DND-41 (cell line): ENCODE measurements at regions not wholly inside any gene's neighbourhood (a gene's known extent, or its start where the extent isn't known, plus 50 kb on each side); places are given as distances from the start of the nearest gene placed in this dataset.
A peak's percentile ranks its signal among the peaks of the same experiment; 100 is the strongest.
"Not testable (repeated sequence)": the region's sequence is repeated elsewhere in the genome, so short reads cannot be mapped to it uniquely, and the experiment has no call there.

Source experiments
- ATAC-seq: fragments of 200-7000 bp; cut with Tn5 transposase; 3 replicates; pipeline ENCODE4 v1.9.1; 2021; ENCODE audit warnings: low read depth; ENCODE audit not compliant: insufficient read depth
- DNase-seq: peaks from one replicate; pipeline ENCODE4 v3.0.0-alpha.2; 2020
- H2AFZ ChIP-seq: 2 replicates; pipeline ENCODE4 v1.6.0; 2012; ENCODE audit warnings: low read depth, low read length
- H3K27ac ChIP-seq: 2 replicates; pipeline ENCODE4 v1.5.1; 2012; ENCODE audit warnings: low read length, inconsistent platforms
- H3K27me3 ChIP-seq: fragments of 200-600 bp; sonication (generic); 2 replicates; pipeline ENCODE4 v1.6.0; 2012; ENCODE audit warnings: low read length, mild to moderate bottlenecking, inconsistent platforms; ENCODE audit not compliant: insufficient read depth, poor library complexity
- H3K36me3 ChIP-seq: 2 replicates; pipeline ENCODE4 v1.5.1; 2012; ENCODE audit warnings: low read length, inconsistent platforms; ENCODE audit not compliant: insufficient read depth
- H3K4me1 ChIP-seq: 2 replicates; pipeline ENCODE4 v1.5.1; 2012; ENCODE audit warnings: mild to moderate bottlenecking, low read length; ENCODE audit not compliant: insufficient read depth
- H3K4me2 ChIP-seq: 2 replicates; pipeline ENCODE4 v1.6.0; 2012; ENCODE audit warnings: mild to moderate bottlenecking, moderate library complexity, low read length, inconsistent platforms; ENCODE audit not compliant: insufficient read depth
- H3K4me3 ChIP-seq, 2 experiments: fragments of 200-600 bp in 1 of 2; shearing (Covaris generic) in 1 of 2; 2 replicates each; pipeline ENCODE4 v1.5.1; 2012 to 2016; ENCODE audit warnings: inconsistent platforms in 2 of 2, low read length in 2 of 2, mild to moderate bottlenecking in 2 of 2, low read depth in 1 of 2, moderate library complexity in 1 of 2
- H3K79me2 ChIP-seq: 2 replicates; pipeline ENCODE4 v1.6.0; 2012; ENCODE audit warnings: low read length, inconsistent platforms; ENCODE audit not compliant: insufficient read depth
- H3K9ac ChIP-seq: 2 replicates; pipeline ENCODE4 v1.6.0; 2012; ENCODE audit warnings: low read depth, mild to moderate bottlenecking, inconsistent platforms, low read length, moderate library complexity
- H3K9me3 ChIP-seq: 2 replicates; pipeline ENCODE4 v1.5.1; 2012; ENCODE audit warnings: low read length, moderate library complexity, mild to moderate bottlenecking, inconsistent platforms; ENCODE audit not compliant: insufficient read depth, severe bottlenecking
- H4K20me1 ChIP-seq: 2 replicates; pipeline ENCODE4 v1.6.0; 2012; ENCODE audit warnings: low read length; ENCODE audit not compliant: insufficient read depth
- EZH2 ChIP-seq: IDR thresholded peaks from 3 replicates; pipeline ENCODE4 v1.6.1; 2012; ENCODE audit warnings: borderline replicate concordance, low read depth, mild to moderate bottlenecking, moderate library complexity, low read length, inconsistent platforms; ENCODE audit not compliant: severe bottlenecking
- TF ChIP-seq, protein P1 (sequence below): IDR thresholded peaks from 2 replicates; pipeline ENCODE4 v1.5.1; 2012; ENCODE audit warnings: borderline replicate concordance, low read length, moderate library complexity, mild to moderate bottlenecking; ENCODE audit not compliant: poor library complexity, severe bottlenecking; ENCODE audit errors: extremely low read depth

DNA sequence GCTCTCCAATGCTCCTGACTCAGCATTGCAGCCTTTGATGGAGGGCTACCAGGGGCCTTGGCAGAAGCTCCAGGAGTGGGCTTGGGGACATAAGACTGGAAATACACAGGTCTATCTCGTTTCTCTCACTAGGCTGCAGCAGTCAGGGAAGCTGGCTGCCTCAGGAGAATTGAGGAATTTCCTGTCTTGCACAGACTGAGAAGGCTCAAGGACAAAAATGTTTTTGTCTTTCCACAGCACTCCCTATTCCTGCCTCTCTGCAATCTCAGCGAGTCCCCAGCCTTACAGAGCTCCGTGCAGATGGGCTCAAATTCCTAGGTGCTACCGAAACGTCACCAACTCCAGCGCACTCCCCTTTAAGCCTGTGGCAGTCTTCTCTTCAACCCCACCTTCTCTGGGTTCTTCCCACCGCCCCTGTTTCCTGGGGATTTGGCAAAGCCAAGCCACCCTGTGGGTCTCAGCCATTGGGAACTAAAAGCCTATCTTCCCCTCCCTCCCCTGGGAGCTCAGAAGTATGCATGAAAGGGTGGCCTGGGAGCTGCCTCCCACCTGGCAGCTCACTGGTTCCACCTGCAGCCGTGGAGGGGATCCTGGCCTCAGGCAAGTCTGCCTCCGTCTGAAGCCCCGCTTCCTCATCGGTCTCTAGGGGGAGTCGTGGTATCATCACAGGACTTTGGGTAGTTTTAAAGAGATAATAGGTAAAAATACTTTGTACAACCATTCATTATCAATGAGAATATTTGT is 322.6 kb upstream of the FRG2C start:
- H3K4me1 ChIP-seq = no peaks in the 10 kb centered on the region

DNA sequence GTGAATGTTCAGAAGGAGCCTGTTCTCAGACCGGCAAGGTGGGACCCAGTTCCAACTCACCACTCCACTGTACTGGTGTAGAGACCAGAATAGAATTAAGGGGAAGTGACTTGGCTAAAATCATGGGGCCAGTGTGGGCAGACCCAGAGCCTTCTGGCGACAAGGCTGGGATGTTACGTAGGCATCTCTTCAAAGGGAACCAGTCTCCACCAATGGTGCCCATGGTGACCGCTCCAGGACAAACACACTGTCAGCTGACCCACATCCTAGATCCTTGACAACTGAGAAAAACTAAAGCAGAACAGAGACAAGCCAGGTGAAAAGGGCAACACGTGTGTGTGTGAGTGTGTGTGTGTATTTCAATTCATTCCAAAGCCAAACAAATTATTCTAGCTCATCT is 321.7 kb upstream of the FRG2C start:
- no peak for TF ChIP-seq EZH2
- TF ChIP-seq, protein P1, sequence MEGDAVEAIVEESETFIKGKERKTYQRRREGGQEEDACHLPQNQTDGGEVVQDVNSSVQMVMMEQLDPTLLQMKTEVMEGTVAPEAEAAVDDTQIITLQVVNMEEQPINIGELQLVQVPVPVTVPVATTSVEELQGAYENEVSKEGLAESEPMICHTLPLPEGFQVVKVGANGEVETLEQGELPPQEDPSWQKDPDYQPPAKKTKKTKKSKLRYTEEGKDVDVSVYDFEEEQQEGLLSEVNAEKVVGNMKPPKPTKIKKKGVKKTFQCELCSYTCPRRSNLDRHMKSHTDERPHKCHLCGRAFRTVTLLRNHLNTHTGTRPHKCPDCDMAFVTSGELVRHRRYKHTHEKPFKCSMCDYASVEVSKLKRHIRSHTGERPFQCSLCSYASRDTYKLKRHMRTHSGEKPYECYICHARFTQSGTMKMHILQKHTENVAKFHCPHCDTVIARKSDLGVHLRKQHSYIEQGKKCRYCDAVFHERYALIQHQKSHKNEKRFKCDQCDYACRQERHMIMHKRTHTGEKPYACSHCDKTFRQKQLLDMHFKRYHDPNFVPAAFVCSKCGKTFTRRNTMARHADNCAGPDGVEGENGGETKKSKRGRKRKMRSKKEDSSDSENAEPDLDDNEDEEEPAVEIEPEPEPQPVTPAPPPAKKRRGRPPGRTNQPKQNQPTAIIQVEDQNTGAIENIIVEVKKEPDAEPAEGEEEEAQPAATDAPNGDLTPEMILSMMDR = no peak
- no peak for DNase-seq
- Histone ChIP-seq H3K27ac (no peak overlapping the region), H3K4me3 (no peak overlapping the region), H3K4me1 (no peaks in the 10 kb centered on the region), H2AFZ (no peak overlapping the region), H3K27me3 (no peaks in the 10 kb centered on the region), H4K20me1 (no peaks in the 10 kb centered on the region), H3K4me2 (no peak overlapping the region), H3K79me2 (no peaks in the 10 kb centered on the region), H3K9me3 (no peaks in the 10 kb centered on the region), H3K9ac (no peak overlapping the region), H3K36me3 (no peaks in the 10 kb centered on the region)
- ATAC-seq = no peak

More for the DNA sequence above, 322.6 kb upstream of the FRG2C start:
- H3K4me3 ChIP-seq = no peak overlapping the region
- H3K79me2 ChIP-seq = no peaks in the 10 kb centered on the region
- H3K27ac ChIP-seq = no peak overlapping the region
- no peaks in the 10 kb centered on the region for H4K20me1 ChIP-seq
- TF ChIP-seq EZH2 = no peak
- TF ChIP-seq, protein P1 = no peak
- DNase-seq (no peak), ATAC-seq (no peak)
- H3K9ac ChIP-seq = no peak overlapping the region
- no peak overlapping the region for H3K4me2 ChIP-seq
- H3K9me3 ChIP-seq = no peaks in the 10 kb centered on the region
- no peaks in the 10 kb centered on the region for H3K27me3 ChIP-seq
- no peak overlapping the region for H2AFZ ChIP-seq
- no peaks in the 10 kb centered on the region for H3K36me3 ChIP-seq

DNA sequence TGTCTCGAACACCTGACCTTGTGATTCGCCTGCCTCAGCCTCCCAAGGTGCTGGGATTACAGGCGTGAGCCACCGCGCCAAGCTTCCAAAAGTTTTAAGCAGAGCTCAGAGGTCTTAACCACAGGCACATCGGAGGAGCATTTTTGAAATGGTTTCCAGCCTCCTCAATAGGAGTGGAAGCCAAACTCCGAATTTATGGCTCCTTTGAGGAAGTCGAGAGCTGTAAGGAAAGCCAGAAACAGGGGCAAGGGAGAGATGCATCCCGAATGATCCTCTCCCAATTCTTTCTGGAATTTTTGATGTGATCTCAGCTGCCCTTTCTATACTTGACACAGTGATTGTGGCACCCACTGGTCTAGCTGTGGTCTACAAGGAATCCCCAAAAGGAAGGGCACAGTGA is 313.6 kb upstream of the FRG2C start:
- not testable (repeated sequence) for H3K4me3 ChIP-seq, H3K4me1 ChIP-seq, DNase-seq, H2AFZ ChIP-seq, H3K79me2 ChIP-seq, H3K9ac ChIP-seq, H3K4me2 ChIP-seq, H3K9me3 ChIP-seq, H3K36me3 ChIP-seq, H3K27ac ChIP-seq, ATAC-seq, H3K27me3 ChIP-seq, H4K20me1 ChIP-seq

DNA sequence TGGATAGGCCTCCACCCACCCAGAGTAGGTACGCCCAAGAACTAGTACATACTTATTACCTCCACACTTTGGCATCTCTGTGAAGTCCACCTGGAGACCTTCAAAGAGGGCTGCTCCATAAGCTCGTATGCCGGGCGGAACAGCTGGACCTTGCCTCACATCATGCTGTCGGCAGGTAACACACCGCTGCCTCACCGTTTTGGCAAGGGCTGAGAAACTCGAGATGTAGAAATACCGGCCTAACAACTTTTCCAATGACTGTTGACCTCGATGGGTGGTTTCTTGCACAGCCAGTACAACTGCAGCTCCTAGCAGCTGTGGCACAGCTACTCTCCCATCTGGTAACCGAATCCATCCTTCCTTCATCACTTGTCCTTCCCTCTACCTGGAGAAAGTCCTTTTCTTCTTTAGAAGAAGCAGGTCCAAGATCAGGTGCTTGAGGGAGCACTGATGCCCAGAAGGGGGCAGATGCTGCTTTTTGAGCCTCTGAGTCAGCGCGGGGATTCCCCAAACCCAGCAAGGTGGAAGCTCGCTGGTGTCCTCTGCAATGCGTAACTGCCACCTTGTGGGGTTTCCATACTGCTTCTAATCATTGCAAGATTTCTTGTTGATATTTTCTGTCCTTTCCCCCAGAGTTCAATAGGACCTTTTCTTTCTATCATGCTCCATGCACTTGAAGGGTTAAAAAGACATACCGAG is 301.9 kb upstream of the FRG2C start:
- peak; percentile 7 for DNase-seq
- H3K4me2 ChIP-seq, H3K9ac ChIP-seq, H3K27ac ChIP-seq, H3K4me3 ChIP-seq, ATAC-seq, H2AFZ ChIP-seq, H3K27me3 ChIP-seq, H3K4me1 ChIP-seq, H3K79me2 ChIP-seq, H3K36me3 ChIP-seq, H3K9me3 ChIP-seq, H4K20me1 ChIP-seq: not testable (repeated sequence)

DNA sequence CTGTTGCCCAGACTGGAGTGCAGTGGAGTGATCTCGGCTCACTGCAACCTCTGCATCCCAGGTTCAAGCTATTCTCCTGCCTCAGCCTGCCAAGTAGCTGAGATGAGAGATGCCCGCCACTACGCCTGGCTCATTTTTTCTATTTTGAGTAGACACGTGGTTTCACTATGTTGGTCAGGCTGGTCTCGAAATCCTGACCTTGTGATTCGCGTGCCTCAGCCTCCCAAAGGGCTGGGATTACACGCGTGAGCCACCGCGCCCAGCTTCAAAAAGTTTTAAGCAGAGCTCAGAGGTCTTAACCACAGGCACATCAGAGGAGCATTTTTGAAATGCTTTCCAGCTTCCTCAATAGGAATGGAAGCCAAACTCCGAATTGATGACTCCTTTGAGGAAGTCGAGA is 291.2 kb upstream of the FRG2C start:
- ATAC-seq, H3K4me3 ChIP-seq, H3K27me3 ChIP-seq, H4K20me1 ChIP-seq, H3K4me2 ChIP-seq, H3K9me3 ChIP-seq, DNase-seq, H2AFZ ChIP-seq, H3K27ac ChIP-seq, H3K79me2 ChIP-seq, H3K4me1 ChIP-seq, H3K36me3 ChIP-seq, H3K9ac ChIP-seq: not testable (repeated sequence)

DNA sequence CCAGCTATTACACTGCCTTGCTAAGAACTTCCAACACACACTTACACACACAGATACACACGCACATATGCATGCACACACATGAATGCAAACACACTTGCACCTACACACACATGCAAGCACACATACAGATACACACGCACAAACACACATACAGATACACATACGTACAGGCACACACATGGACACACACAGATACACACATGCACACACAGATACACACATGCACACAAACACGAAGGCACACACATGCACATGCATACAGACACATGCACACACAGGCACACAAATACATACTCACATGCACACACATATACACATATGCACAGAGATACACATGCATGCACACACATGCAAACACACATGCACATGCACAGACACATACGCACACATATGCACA is 284.3 kb upstream of the FRG2C start:
- H3K36me3 ChIP-seq, H3K27ac ChIP-seq, H4K20me1 ChIP-seq, H3K4me2 ChIP-seq, H3K4me1 ChIP-seq, H3K27me3 ChIP-seq, H3K9ac ChIP-seq, H3K4me3 ChIP-seq, H3K9me3 ChIP-seq, H2AFZ ChIP-seq, H3K79me2 ChIP-seq, DNase-seq, ATAC-seq: not testable (repeated sequence)
